ENCODE measurements at regions not wholly inside any gene's neighbourhood (a gene's known extent, or its start where the extent isn't known, plus 50 kb on each side); places are given as distances from the start of the nearest gene placed in this dataset.

DNA sequence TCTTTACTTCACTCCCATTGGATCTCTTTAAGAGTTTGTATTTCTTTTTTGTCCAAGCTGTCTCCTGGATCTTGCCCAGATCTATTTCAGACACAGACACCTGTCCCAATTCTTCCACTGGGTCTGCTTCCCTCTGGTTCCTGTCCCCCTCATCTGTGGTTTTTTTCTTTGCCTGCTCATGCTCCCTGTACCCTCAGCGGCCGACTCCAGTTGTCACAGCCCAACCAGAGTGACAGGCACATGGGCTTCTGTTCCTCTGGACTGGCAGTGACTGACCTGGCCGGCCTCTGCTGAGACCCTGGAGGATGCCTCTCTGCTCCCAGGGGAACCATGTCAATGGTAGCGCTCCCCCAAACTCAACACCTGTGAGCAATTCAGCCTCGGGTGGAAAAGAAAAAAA, 142.6 kb downstream of the WSCD1 start:
- no peak for DNase-seq

- no peak for DNase-seq
Measured at GRCh38 chr17:6209829-6210228, 139.7 kb downstream of the WSCD1 start.

- no peak for DNase-seq
Measured at GRCh38 chr17:6208608-6209180, 138.5 kb downstream of the WSCD1 start.

- no peak for DNase-seq
Measured at GRCh38 chr17:6205525-6205924, 135.3 kb downstream of the WSCD1 start.

DNA sequence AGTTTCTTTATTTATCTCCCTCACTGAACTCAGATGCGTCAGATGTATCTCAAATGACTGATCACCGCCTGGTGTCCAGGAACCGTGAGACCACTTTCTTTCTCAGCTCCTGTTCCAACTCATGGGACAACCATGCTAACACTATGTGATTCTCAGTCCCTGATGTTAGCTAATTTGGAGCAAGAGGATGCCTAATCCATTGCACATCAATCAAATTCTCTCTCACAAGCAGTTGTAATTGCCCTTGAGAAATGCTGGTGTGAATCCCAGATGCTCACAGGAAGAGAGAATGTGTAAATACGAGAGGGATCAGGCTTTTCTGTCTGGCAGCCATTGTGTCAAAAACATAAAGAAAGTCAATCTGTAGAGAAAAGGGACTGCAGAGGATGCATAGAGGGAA, 134.9 kb downstream of the WSCD1 start:
- DNase-seq, result no peak

GRCh38 chr17:6204203-6204722, 134.1 kb downstream of the WSCD1 start:
- DNase-seq, result no peak

DNA sequence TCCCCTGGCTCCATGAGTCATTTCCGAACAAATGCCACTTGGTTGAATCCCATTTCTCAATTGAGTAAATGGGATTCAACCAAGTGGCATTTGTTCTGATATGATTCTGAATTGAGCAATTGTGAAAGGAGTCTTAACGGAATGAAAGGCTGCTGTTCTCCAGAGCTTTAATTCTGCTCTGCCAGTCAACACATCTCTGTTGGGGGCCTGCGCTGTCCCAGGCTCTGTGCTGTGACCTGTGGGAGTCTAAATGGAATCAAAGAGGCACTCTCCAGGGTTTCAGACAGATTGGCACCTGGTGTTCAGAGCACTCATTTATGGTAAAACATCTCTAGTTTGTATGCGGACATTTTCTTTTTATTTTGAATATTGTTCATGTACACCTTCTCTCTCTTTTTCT, 126.2 kb downstream of the WSCD1 start:
- DNase-seq, result no peak

- no peak for DNase-seq
Measured at GRCh38 chr17:6195123-6195522, 124.9 kb downstream of the WSCD1 start.

- no peak for DNase-seq
Measured at GRCh38 chr17:6191405-6192324, 121.5 kb downstream of the WSCD1 start.

DNA sequence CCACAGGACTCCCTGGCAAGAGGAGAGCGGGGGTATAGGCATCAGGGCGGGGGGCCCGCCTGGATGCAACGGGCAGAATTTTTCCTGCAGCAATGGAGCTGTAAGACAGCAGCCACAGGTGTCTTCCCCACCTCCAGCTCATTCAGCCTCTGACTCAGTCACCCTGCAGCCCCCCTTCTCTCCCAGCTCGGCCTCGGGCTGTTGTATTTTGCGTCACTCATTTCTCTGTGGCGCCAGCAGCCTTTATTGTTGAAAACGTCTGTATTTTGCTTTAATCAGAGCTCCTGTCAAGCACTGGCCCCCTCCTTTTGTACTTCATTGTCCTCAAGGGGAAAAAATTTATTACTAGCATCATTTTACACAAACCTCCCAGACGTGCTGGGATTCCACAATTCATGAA, 117.7 kb downstream of the WSCD1 start:
- DNase-seq, result no peak

GRCh38 chr17:6186998-6187397, 116.8 kb downstream of the WSCD1 start:
- DNase-seq, result no peak

GRCh38 chr17:6184508-6184907, 114.3 kb downstream of the WSCD1 start:
- no peak for DNase-seq

DNA sequence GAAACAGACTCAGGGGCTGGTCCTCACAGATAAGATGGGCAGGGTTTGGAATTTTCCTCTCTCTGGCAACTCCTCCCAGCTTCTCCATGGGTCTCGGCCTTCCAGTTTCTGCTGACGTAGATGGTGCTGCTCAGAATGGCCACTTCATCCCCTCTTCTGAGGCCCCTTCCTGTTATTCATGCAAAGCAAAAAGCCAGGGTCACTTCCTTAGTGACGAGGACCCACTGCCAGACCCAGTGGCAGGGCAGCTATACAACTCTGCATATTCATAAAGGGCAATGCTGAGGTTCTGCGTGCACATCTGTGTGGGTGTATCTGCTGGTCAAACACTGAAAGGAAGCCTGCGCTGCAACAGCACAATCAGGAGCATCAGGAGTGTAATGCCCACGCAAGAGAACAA, 108.8 kb downstream of the WSCD1 start:
- DNase-seq, result no peak

DNA sequence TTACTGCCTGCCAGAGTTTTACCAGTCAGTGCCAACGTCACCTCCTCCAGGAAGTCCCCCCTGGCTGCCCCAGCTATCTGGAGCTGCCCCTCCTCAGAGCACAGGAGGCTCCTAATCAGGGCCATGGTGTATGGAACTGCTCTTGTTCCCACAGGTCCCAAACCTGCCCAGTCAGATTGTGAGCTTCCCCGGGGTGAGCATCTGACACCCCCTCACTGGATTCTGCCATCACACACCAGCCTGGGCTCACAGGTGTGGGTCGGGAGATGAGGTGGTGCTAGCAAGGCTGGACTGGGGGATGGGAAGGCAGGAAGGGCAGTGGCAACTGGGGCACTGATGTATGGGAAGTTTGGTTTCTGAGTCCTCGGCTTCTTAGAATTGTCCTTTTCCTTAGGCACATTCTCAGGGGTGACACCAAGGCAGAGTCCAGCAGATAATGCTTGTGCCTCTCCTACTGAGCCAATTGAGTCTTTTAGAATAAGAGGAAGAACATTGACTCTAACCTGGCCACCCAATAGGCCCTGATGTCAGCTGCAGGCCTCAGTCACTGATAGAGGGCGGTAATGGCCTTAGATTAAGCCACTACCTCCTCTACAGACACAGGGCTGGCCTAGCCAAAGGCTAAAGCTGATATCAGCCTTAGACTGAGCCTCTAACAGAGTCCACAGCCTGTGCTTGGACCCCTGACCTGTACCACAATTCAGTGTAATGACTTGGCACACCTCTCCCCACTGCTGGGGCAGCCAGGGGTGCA, 107.9 kb downstream of the WSCD1 start:
- no peak for DNase-seq
